HCT116 (cell line): ENCODE measurements at regions not wholly inside any gene's neighbourhood (a gene's known extent, or its start where the extent isn't known, plus 50 kb on each side); places are given as distances from the start of the nearest gene placed in this dataset.

Source experiments
- ATAC-seq: fragments of 200-7000 bp; cut with Tn5 transposase; 2 replicates; pipeline ENCODE4 v1.9.1; 2020; ENCODE audit warnings: mild to moderate bottlenecking, moderate library complexity
- BruUV-seq: library from RNA; stranded (reverse); fragments of 400-500 nt; replicated peaks from 2 replicates; lab custom pipeline; 2021; lab: Mats Ljungman, UMichigan
- CTCF ChIA-PET: fragments of 300-600 bp; sonication (Branson Sonifier 250); formaldehyde crosslinking; loops from one replicate; lab custom pipeline; 2021; ENCODE audit warnings: antibody characterized with exemption; lab: Charles Lee
- POLR2A ChIA-PET: fragments of 300-600, 350-600 bp; sonication (Branson Sonifier 250); formaldehyde crosslinking; loops from one replicate; lab custom pipeline; 2021; ENCODE audit warnings: antibody characterized with exemption; lab: Charles Lee
- RAD21 ChIA-PET, 2 experiments: fragments of 300-600 bp; sonication (Branson Sonifier 250); formaldehyde crosslinking; loops; one replicate each; lab custom pipeline; 2023; ENCODE audit warnings: low total read pairs in 2 of 2; ENCODE audit not compliant: uncharacterized antibody in 2 of 2, unreplicated experiment in 2 of 2, low non-redundant PET in 1 of 2; lab: Charles Lee
- DNase-seq: peaks from one replicate; pipeline ENCODE4 v3.0.0-alpha.2; 2010; ENCODE audit warnings: low read depth, low spot score
- H2AFZ ChIP-seq: fragments of 200-600 bp; shearing (Covaris generic), sonication (generic); 2 replicates; pipeline ENCODE4 v1.6.1; 2017; ENCODE audit warnings: low read depth, mixed run types, mixed read lengths, antibody characterized with exemption, low read length; ENCODE audit not compliant: poor library complexity, severe bottlenecking
- H3K27ac ChIP-seq: 2 replicates; pipeline ENCODE4 v1.5.1; 2012; ENCODE audit warnings: low read depth, low read length
- H3K27me3 ChIP-seq: fragments of 200-600 bp; sonication (generic); 2 replicates; pipeline ENCODE4 v1.6.1; 2016; ENCODE audit warnings: mixed run types, low read length, mixed read lengths; ENCODE audit not compliant: insufficient read depth
- H3K36me3 ChIP-seq, 2 experiments: fragments of 200-500 bp in 1 of 2; fragments of 200-600 bp in 1 of 2; sonication (Bioruptor generic) in 1 of 2; sonication (generic) in 1 of 2; 2 replicates each; pipeline versions ENCODE4 v1.5.1 to v1.6.1; 2014 to 2016; ENCODE audit warnings: low read length in 2 of 2, inconsistent platforms in 1 of 2, mixed read lengths in 1 of 2, mixed run types in 1 of 2; ENCODE audit not compliant: insufficient read depth in 2 of 2, control insufficient read depth in 1 of 2
- H3K4me1 ChIP-seq, 2 experiments: fragments of 200-600 bp in 1 of 2; sonication (generic) in 1 of 2; 2 replicates each; pipeline versions ENCODE4 v1.5.1 to v1.6.1; 2012 to 2017; ENCODE audit warnings: low read length in 2 of 2, inconsistent platforms in 1 of 2, mild to moderate bottlenecking in 1 of 2, mixed read lengths in 1 of 2, mixed run types in 1 of 2, moderate library complexity in 1 of 2; ENCODE audit not compliant: insufficient read depth in 2 of 2, control insufficient read depth in 1 of 2
- H3K4me2 ChIP-seq: fragments of 200-600 bp; sonication (generic); 2 replicates; pipeline ENCODE4 v1.6.1; 2017; ENCODE audit warnings: mixed run types, low read length, mixed read lengths
- H3K4me3 ChIP-seq, 2 experiments: fragments of 200-600 bp in 1 of 2; sonication (generic) in 1 of 2; replicated peaks in 1 of 2; 2 replicates each; pipeline ENCODE4 v1.5.1; 2011 to 2016; ENCODE audit warnings: low read length in 2 of 2, control low read depth in 1 of 2, low read depth in 1 of 2, mild to moderate bottlenecking in 1 of 2, mixed read lengths in 1 of 2, mixed run types in 1 of 2
- H3K79me2 ChIP-seq: fragments of 200-600 bp; sonication (generic); 2 replicates; pipeline ENCODE4 v1.6.1; 2017; ENCODE audit warnings: mild to moderate bottlenecking, mixed run types, low read length, moderate library complexity, mixed read lengths; ENCODE audit not compliant: insufficient read depth
- H3K9ac ChIP-seq: fragments of 200-600 bp; sonication (generic); 2 replicates; pipeline ENCODE4 v1.6.1; 2016; ENCODE audit warnings: low read length, mixed read lengths
- H3K9me2 ChIP-seq: fragments of 200-600 bp; sonication (generic), shearing (Covaris generic); 2 replicates; pipeline ENCODE4 v1.6.1; 2017; ENCODE audit warnings: mixed run types, mild to moderate bottlenecking, moderate library complexity; ENCODE audit not compliant: insufficient read depth
- H3K9me3 ChIP-seq, 2 experiments: fragments of 200-500 bp in 1 of 2; fragments of 200-600 bp in 1 of 2; sonication (Bioruptor generic) in 1 of 2; sonication (generic) in 1 of 2; 2 replicates each; pipeline ENCODE4 v1.6.1; 2014 to 2017; ENCODE audit warnings: low read length in 2 of 2, mixed read lengths in 2 of 2, inconsistent platforms in 1 of 2, low read depth in 1 of 2, mild to moderate bottlenecking in 1 of 2, mixed run types in 1 of 2, moderate library complexity in 1 of 2; ENCODE audit not compliant: control insufficient read depth in 1 of 2, insufficient read depth in 1 of 2
- H4K20me1 ChIP-seq: fragments of 200-600 bp; sonication (generic), shearing (Covaris generic); 2 replicates; pipeline ENCODE4 v1.6.1; 2017; ENCODE audit warnings: mixed run types, mild to moderate bottlenecking, moderate library complexity; ENCODE audit not compliant: insufficient read depth
- CEBPB ChIP-seq: IDR thresholded peaks from 2 replicates; pipeline ENCODE4 v1.6.1; 2012; ENCODE audit warnings: low read depth
- EGR1 ChIP-seq: IDR thresholded peaks from 2 replicates; pipeline ENCODE4 v1.6.1; 2012; ENCODE audit warnings: low read depth
- FOSL1 ChIP-seq: IDR thresholded peaks from 2 replicates; pipeline ENCODE4 v1.6.1; 2012; ENCODE audit warnings: low read depth
- JUND ChIP-seq: IDR thresholded peaks from 2 replicates; pipeline ENCODE4 v1.6.1; 2012
- POLR2AphosphoS5 ChIP-seq: IDR thresholded peaks from 2 replicates; pipeline ENCODE4 v1.6.1; 2011; ENCODE audit warnings: mild to moderate bottlenecking, low read depth, low read length, moderate library complexity
- RAD21 ChIP-seq: IDR thresholded peaks from 2 replicates; pipeline ENCODE4 v1.6.1; 2012; ENCODE audit warnings: low read depth, mild to moderate bottlenecking
- SIN3A ChIP-seq: IDR thresholded peaks from 2 replicates; pipeline ENCODE4 v1.6.1; 2012; ENCODE audit warnings: low read depth
- SP1 ChIP-seq: IDR thresholded peaks from 2 replicates; pipeline ENCODE4 v1.6.1; 2012; ENCODE audit warnings: low read depth
- YY1 ChIP-seq: IDR thresholded peaks from 2 replicates; pipeline ENCODE4 v1.6.1; 2011; ENCODE audit warnings: low read length, low read depth, moderate library complexity, mild to moderate bottlenecking; ENCODE audit not compliant: insufficient replicate concordance; ENCODE audit errors: extremely low read depth
- ZFX ChIP-seq: fragments of 450-650 bp; IDR thresholded peaks from 2 replicates; pipeline ENCODE4 v1.6.1; 2017
- ZNF274 ChIP-seq: fragments of 200-500 bp; sonication (Bioruptor generic); IDR thresholded peaks from 2 replicates; pipeline ENCODE4 v1.6.1; 2014; ENCODE audit warnings: mild to moderate bottlenecking, low read depth, low read length, inconsistent platforms
- intact Hi-C: fragments of 100-400 bp; cut with micrococcal nuclease; formaldehyde crosslinking; loops from 2 replicates; pipeline ENCODE4 v1.10.0; 2022
- TF ChIP-seq, protein P1 (sequence below): IDR thresholded peaks from 2 replicates; pipeline ENCODE4 v1.6.1; 2012; ENCODE audit warnings: low read depth
- TF ChIP-seq, protein P2 (sequence below): IDR thresholded peaks from 2 replicates; pipeline ENCODE4 v1.6.1; 2011; ENCODE audit warnings: mild to moderate bottlenecking, low read length, moderate library complexity; ENCODE audit not compliant: insufficient replicate concordance; ENCODE audit errors: extremely low read depth
- TF ChIP-seq, protein P3 (sequence below), 3 experiments: fragments of 200-600 bp in 1 of 3; sonication (generic) in 1 of 3; IDR thresholded peaks in 2 of 3; conservative IDR thresholded peaks in 1 of 3; 2 replicates each; pipeline ENCODE4 v1.5.1; 2012 to 2017; ENCODE audit warnings: low read depth in 2 of 3, low read length in 2 of 3, antibody characterized with exemption in 1 of 3, borderline replicate concordance in 1 of 3, control low read depth in 1 of 3, mild to moderate bottlenecking in 1 of 3, mixed read lengths in 1 of 3, mixed run types in 1 of 3, moderate library complexity in 1 of 3; ENCODE audit not compliant: insufficient read depth in 1 of 3

- POLR2A ChIA-PET: no interaction called here
- RAD21 ChIA-PET: no interaction called here
Observed at GRCh38 chr6:149213829-149214228, 103.7 kb upstream of the TAB2 start.

GRCh38 chr6:149216459-149216858 lies 101.1 kb upstream of the TAB2 start:
- Histone ChIP-seq H3K4me2 (no peak overlapping the region), H3K9me3 (no peaks in the 10 kb centered on the region), H3K4me1 (no peaks in the 10 kb centered on the region), H3K9me2 (no peaks in the 10 kb centered on the region), H3K4me3 (no peak overlapping the region), H2AFZ (no peak overlapping the region), H3K79me2 (no peaks in the 10 kb centered on the region), H3K27ac (no peak overlapping the region), H3K9ac (no peak overlapping the region), H3K27me3 (no peaks in the 10 kb centered on the region), H3K36me3 (no peaks in the 10 kb centered on the region), H4K20me1 (no peaks in the 10 kb centered on the region)
- no peak for DNase-seq
- BruUV-seq: no TSS peak
- ChIA-PET RAD21 (no interaction called here), CTCF (no interaction called here), POLR2A (interaction anchor here (1.0 kb wide), 1 partner anchor 16 kb away, joined by 3 read pairs; no protein-coding TSS in a partner anchor)
- intact Hi-C loops: no loop called here
- ATAC-seq: no peak
- TF ChIP-seq ZNF274 (no peak), YY1 (no peak), SIN3A (no peak), FOSL1 (no peak), CEBPB (no peak), RAD21 (no peak), JUND (no peak), ZFX (no peak), POLR2AphosphoS5 (no peak), EGR1 (no peak)
- TF ChIP-seq, protein P1, sequence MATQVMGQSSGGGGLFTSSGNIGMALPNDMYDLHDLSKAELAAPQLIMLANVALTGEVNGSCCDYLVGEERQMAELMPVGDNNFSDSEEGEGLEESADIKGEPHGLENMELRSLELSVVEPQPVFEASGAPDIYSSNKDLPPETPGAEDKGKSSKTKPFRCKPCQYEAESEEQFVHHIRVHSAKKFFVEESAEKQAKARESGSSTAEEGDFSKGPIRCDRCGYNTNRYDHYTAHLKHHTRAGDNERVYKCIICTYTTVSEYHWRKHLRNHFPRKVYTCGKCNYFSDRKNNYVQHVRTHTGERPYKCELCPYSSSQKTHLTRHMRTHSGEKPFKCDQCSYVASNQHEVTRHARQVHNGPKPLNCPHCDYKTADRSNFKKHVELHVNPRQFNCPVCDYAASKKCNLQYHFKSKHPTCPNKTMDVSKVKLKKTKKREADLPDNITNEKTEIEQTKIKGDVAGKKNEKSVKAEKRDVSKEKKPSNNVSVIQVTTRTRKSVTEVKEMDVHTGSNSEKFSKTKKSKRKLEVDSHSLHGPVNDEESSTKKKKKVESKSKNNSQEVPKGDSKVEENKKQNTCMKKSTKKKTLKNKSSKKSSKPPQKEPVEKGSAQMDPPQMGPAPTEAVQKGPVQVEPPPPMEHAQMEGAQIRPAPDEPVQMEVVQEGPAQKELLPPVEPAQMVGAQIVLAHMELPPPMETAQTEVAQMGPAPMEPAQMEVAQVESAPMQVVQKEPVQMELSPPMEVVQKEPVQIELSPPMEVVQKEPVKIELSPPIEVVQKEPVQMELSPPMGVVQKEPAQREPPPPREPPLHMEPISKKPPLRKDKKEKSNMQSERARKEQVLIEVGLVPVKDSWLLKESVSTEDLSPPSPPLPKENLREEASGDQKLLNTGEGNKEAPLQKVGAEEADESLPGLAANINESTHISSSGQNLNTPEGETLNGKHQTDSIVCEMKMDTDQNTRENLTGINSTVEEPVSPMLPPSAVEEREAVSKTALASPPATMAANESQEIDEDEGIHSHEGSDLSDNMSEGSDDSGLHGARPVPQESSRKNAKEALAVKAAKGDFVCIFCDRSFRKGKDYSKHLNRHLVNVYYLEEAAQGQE: no peak
- TF ChIP-seq, protein P2, sequence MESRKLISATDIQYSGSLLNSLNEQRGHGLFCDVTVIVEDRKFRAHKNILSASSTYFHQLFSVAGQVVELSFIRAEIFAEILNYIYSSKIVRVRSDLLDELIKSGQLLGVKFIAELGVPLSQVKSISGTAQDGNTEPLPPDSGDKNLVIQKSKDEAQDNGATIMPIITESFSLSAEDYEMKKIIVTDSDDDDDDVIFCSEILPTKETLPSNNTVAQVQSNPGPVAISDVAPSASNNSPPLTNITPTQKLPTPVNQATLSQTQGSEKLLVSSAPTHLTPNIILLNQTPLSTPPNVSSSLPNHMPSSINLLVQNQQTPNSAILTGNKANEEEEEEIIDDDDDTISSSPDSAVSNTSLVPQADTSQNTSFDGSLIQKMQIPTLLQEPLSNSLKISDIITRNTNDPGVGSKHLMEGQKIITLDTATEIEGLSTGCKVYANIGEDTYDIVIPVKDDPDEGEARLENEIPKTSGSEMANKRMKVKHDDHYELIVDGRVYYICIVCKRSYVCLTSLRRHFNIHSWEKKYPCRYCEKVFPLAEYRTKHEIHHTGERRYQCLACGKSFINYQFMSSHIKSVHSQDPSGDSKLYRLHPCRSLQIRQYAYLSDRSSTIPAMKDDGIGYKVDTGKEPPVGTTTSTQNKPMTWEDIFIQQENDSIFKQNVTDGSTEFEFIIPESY: no peak
- TF ChIP-seq, protein P3, sequence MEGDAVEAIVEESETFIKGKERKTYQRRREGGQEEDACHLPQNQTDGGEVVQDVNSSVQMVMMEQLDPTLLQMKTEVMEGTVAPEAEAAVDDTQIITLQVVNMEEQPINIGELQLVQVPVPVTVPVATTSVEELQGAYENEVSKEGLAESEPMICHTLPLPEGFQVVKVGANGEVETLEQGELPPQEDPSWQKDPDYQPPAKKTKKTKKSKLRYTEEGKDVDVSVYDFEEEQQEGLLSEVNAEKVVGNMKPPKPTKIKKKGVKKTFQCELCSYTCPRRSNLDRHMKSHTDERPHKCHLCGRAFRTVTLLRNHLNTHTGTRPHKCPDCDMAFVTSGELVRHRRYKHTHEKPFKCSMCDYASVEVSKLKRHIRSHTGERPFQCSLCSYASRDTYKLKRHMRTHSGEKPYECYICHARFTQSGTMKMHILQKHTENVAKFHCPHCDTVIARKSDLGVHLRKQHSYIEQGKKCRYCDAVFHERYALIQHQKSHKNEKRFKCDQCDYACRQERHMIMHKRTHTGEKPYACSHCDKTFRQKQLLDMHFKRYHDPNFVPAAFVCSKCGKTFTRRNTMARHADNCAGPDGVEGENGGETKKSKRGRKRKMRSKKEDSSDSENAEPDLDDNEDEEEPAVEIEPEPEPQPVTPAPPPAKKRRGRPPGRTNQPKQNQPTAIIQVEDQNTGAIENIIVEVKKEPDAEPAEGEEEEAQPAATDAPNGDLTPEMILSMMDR (IDR thresholded peaks at IDR 0.05 in 2 of 3, conservative IDR thresholded peaks at IDR 0.05 in 1 of 3; ENCODE audit: borderline replicate concordance in 1 of 3, insufficient read depth in 1 of 3, low read depth in 2 of 3, low read length in 2 of 3): no peak

More at GRCh38 chr6:149213829-149214228, 103.7 kb upstream of the TAB2 start:
- no peaks in the 10 kb centered on the region for H3K79me2 ChIP-seq
- no peaks in the 10 kb centered on the region for H3K9me3 ChIP-seq
- DNase-seq: no peak
- H3K4me2 ChIP-seq: no peak overlapping the region
- no peaks in the 10 kb centered on the region for H4K20me1 ChIP-seq
- H2AFZ ChIP-seq: no peak overlapping the region
- ATAC-seq: no peak
- no peaks in the 10 kb centered on the region for H3K36me3 ChIP-seq
- CTCF ChIA-PET: no interaction called here
- no peaks in the 10 kb centered on the region for H3K9me2 ChIP-seq
- no TSS peak for BruUV-seq
- no peak for TF ChIP-seq SP1
- H3K4me3 ChIP-seq: no peak overlapping the region
- H3K27ac ChIP-seq: no peak overlapping the region
- no peaks in the 10 kb centered on the region for H3K4me1 ChIP-seq
- intact Hi-C loops: no loop called here
- no peak overlapping the region for H3K9ac ChIP-seq
- H3K27me3 ChIP-seq: no peaks in the 10 kb centered on the region
